Raji (cell line): ENCODE measurements at regions not wholly inside any gene's neighbourhood (a gene's known extent, or its start where the extent isn't known, plus 50 kb on each side); places are given as distances from the start of the nearest gene placed in this dataset.

Experiments
- POLR2A ChIP-seq: IDR thresholded peaks from 2 replicates; pipeline ENCODE4 v1.6.1; 2011; ENCODE audit warnings: low read depth, low read length, control low read depth; ENCODE audit not compliant: insufficient read depth

DNA sequence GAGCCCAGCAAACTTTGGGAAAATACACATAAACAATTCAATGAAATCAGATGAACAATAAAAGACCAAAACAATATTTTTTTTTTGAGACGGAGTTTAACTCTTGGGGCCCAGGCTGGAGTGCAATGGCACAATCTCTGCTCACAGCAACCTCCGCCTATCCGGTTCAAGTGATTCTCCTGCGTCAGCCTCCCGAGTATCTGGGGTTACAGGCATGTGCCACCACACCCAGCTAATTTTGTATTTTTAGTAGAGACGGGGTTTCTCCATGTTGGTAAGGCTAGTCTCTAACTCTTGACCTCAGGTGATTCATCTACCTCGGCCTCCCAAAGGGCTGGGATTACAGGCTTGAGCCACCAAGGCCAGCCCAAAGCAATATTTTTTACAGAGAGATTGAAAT is 1588.5 kb downstream of the BRINP3 start:
- TF ChIP-seq POLR2A = no peak

- no peak for TF ChIP-seq POLR2A
Observed at GRCh38 chr1:188891958-188892357, 1585.7 kb downstream of the BRINP3 start.

DNA sequence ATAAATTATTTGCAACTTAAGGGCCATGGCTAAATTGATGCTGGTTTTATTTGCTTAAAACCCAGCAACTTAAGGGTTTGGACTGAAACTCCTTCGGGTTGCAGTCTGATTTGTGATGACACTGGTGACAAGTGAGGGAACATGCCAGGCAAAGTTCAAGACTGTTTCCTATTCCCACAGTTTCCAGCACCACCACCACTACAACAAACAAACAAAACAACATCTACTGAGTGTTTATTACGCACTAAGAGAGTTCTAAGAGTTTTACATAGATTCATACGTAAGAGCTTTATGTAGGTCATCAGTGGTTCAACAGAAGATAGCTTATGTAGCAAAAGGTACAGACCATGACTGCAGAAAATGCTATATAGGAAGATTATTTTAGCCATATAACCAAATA is 1582.1 kb downstream of the BRINP3 start:
- no peak for TF ChIP-seq POLR2A

DNA sequence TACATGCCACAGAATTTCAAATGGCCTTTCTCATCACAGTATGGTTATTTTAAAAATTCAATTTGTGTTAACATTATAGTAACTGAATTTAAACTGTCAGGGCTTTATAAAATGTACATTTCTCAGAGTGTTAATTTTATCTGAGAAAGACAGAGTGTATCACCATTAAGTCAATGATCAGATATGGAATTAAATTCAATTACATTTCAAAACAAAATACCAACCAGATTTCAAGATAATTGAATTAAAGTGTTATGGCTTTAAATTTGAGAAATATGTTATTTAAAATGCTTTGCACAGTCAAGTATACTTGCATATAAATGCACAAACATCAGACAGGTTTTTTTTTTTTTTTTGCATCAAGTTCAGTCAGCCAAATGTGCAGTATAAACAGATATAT is 1574.4 kb downstream of the BRINP3 start:
- no peak for TF ChIP-seq POLR2A

DNA sequence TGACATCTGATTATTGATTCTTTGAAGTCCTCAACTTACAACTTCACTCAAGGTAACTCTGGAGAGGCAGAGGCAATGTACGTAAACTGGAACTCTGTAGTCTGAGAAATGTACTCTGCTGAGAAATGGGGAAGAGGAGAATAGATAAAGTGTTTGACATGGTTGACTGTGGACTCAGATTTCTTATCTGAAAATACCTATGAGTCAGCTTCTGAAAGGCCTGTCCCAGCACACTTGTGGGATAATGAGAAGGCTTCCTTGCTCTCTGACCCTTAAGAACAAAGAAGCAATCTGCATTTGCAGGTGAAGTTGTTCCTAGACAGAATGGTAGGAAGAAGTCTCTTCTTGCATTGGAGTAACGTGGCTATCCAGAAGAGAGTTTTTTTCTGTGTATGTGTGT is 1573.5 kb downstream of the BRINP3 start:
- TF ChIP-seq POLR2A = no peak

GRCh38 chr1:188906921-188907641 is 1570.6 kb downstream of the BRINP3 start:
- TF ChIP-seq POLR2A = no peak

DNA sequence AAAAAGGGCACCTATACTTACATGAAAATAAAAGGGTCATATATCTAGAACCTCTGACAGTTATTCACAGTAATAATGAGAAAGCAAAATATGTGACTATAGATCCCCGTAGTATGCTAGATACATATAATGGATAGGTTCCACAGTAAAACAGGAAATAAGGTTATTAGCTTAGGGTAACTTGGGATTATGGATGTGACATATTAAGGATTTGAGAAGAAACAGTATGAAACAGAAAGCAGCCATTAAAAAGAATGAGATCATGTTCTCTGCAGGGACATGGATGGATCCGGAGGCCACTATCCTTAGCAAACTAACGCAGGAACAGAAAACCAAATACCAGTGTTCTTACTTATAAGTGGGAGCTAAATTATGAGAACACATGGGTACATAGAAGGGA is 1547.3 kb downstream of the BRINP3 start:
- TF ChIP-seq POLR2A = no peak

- no peak for TF ChIP-seq POLR2A
Observed at GRCh38 chr1:188931506-188931905, 1546.2 kb downstream of the BRINP3 start.

DNA sequence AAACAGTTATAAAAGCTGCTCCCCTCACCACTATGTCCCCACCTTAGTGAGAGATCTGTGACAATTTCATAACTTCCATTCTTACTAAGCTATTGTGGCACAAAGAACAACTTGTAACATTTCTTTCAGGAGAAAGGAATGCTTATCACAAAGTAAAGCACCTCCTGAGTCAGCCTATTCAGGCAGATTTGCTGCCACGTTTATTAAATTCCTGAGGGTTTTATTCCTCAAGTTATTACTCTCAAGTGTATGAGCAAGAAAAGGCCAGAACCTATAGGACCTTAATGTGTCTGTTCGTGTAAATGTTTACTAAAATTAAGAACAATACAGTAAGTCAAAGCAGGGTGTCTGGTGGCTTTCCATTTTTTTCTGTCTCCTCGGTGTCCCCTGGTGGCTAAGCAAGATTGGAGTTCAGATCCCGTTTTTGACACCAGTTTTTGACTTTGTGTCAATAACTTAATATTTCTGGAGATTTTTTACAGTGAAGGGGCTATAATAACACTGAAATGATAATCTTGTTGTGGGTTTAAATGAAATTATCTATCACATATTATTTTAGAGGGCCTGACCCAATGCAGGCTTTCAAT is 1539.6 kb downstream of the BRINP3 start:
- TF ChIP-seq POLR2A = no peak

DNA sequence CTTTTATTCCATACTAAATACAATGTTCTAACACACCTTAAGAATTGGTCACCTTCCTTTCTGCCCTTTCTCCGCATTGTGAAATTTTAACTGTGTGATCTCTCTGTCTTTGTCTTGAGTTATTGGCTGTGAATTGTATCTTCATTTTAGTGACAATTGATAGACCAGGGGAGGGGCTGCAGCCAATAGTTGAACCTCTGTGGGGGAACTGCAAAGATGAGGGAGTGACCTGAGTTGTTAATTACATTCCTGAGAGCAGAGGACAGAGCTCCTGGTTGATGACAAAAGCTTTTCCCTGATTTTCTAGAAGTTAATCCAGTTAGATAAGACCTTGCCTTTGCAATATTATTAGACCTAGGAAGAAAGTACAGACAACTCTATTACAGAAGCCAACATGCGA is 1535.7 kb downstream of the BRINP3 start:
- TF ChIP-seq POLR2A = no peak

DNA sequence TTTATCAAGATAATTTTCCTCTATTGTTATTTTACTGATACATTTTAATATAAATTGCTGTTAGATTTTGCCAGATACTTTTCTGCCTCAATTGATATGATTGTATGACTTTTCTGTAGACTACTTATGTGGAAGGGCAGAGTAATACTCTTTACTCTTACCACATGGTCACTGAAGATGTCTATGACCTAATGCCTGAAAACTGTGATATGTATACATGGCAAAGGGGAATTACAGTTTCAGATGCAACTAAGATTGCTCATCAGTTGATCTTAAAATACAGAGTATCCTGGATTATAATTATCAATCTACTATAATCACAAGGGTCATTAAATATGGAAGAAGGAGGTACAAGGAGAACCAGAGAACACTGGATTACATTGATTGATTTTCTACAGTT is 1528.0 kb downstream of the BRINP3 start:
- no peak for TF ChIP-seq POLR2A

GRCh38 chr1:188958461-188959115 is 1519.1 kb downstream of the BRINP3 start:
- TF ChIP-seq POLR2A = no peak

- no peak for TF ChIP-seq POLR2A
Observed at GRCh38 chr1:188986745-188987417, 1490.8 kb downstream of the BRINP3 start.

DNA sequence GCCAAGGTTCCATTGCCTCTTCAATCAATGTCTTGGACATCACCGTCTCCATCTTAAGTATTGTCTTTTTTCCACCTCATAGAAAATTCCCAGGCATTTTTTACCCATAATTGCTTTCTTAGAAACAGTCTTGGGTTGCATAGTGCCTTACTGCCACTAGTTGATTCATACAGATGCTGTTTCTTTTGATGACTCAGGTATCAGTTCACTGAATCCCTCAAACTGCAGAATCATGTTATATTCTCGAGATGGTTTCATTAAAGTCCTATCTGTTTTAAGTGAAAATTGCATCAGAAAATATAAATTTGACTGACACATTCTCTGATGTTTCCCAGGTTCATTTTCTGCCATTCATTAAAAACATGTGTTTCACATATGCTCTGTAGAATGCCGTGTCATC is 1489.1 kb downstream of the BRINP3 start:
- TF ChIP-seq POLR2A = no peak

GRCh38 chr1:188991221-188991930 is 1486.3 kb downstream of the BRINP3 start:
- no peak for TF ChIP-seq POLR2A

- TF ChIP-seq POLR2A = no peak
Observed at GRCh38 chr1:189007824-189008223, 1469.8 kb downstream of the BRINP3 start.

GRCh38 chr1:189021577-189021976 is 1456.1 kb downstream of the BRINP3 start:
- TF ChIP-seq POLR2A = no peak
